HepG2 (cell line): ENCODE measurements at regions not wholly inside any gene's neighbourhood (a gene's known extent, or its start where the extent isn't known, plus 50 kb on each side); places are given as distances from the start of the nearest gene placed in this dataset.

ENCODE experiments used
- CTCF ChIP-seq: sonication (generic); formaldehyde crosslinking; IDR thresholded peaks from 2 replicates; pipeline ENCODE4 v1.5.0; 2020; ENCODE audit warnings: mild to moderate bottlenecking, missing genetic modification reagents, moderate library complexity
- MTA3 ChIP-seq: sonication (generic); formaldehyde crosslinking; IDR thresholded peaks from 2 replicates; pipeline ENCODE4 v1.4.0; 2020; ENCODE audit warnings: missing genetic modification reagents
- MYC ChIP-seq: sonication (generic); formaldehyde crosslinking; IDR thresholded peaks from 2 replicates; pipeline ENCODE4 v1.9.0; 2021; ENCODE audit warnings: missing genetic modification reagents, borderline replicate concordance
- NFYB ChIP-seq: sonication (generic); formaldehyde crosslinking; IDR thresholded peaks from 2 replicates; pipeline ENCODE4 v1.4.0; 2020; ENCODE audit warnings: missing genetic modification reagents
- RFX1 ChIP-seq: fragments of 450-650 bp; IDR thresholded peaks from 2 replicates; pipeline ENCODE4 v1.6.1; 2017

GRCh38 chr4:124396333-124396732, 316.2 kb downstream of the ANKRD50 start:
- TF ChIP-seq CTCF (CRISPR knock-in tag) (no peak), NFYB (CRISPR knock-in tag) (no peak), MTA3 (CRISPR knock-in tag) (no peak), MYC (CRISPR knock-in tag) (no peak), RFX1 (no peak)
